HT1080 (cell line): ENCODE measurements at regions not wholly inside any gene's neighbourhood (a gene's known extent, or its start where the extent isn't known, plus 50 kb on each side); places are given as distances from the start of the nearest gene placed in this dataset.
A peak's percentile ranks its signal among the peaks of the same experiment; 100 is the strongest.
"Not testable (repeated sequence)": the region's sequence is repeated elsewhere in the genome, so short reads cannot be mapped to it uniquely, and the experiment has no call there.

Source experiments
- DNase-seq: peaks from one replicate; pipeline ENCODE4 v3.0.0-alpha.2; 2015; ENCODE audit warnings: low read depth

DNA sequence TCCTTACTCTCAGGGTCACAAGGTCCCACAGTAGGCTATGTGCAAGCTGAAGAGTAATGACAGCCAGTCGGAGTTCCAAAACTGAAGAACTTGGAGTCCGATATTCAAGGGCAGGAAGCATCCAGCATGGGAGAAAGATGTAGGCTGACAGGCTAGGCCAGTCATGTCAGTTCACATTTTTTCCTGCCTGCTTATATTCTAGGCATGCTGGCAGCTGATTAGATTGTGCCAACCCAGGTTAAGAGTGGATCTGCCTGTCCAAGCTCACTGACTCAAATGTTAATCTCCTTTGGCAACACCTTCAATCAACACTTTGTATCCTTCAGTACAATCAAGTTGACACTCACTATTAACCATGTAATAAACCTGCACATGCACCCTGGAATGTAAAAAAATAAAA, 960.9 kb upstream of the HS3ST1 start:
- no peak for DNase-seq

DNA sequence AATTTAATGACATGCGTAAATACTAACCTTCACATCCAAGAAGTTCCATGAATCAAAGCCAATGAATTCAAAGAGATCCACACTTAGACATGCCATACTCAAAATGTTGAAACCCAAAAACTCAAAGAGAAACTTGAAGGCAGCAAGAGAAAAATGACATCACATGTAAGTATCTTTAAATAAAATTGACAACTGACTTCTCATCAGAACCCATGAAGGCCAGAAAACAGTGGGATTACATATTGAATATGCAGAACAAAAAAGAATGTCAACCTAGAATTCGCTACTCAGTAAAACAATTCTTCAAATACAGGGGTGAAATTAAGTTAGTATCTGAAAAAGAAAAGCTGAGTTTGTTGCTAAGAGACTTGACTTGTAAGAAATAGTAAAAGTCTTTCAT, 953.9 kb upstream of the HS3ST1 start:
- no peak for DNase-seq

DNA sequence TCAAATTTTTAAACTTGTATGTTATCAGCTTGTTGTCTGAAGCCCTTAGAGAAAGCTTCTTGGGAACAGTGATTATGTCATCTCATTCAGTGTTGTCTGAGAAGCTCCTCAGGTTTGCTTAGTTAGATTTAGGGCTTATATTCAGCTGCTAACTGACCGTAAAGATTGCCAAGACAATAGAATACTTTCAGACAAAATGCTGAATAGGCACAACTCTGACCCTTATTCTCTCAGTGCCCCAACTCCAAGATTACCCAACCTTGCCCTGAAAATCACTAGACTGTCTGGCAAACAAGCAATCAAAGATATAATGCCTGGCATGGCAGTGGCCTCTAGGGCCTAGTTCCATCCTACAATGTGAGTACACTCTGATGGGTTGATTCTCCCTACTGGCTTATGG, 950.5 kb upstream of the HS3ST1 start:
- no peak for DNase-seq

DNA sequence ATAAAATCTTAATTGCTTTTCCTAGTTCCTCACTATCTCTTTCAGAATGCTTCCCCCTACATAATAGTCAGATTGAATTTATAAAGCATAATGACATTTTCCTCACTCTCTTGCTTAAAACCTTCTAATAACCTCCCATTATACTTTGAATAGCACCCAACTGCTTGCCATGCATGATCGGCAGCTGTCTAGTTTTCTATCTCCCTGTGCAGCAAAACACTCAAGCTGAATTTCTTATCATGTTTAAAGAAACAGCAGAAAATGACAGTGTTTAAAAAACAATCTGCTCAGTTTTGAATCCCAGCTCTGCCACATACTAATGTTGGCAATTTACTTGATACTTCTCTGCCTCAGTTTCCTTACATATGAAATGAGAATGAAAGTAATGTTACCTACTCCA, 947.1 kb upstream of the HS3ST1 start:
- no peak for DNase-seq

DNA sequence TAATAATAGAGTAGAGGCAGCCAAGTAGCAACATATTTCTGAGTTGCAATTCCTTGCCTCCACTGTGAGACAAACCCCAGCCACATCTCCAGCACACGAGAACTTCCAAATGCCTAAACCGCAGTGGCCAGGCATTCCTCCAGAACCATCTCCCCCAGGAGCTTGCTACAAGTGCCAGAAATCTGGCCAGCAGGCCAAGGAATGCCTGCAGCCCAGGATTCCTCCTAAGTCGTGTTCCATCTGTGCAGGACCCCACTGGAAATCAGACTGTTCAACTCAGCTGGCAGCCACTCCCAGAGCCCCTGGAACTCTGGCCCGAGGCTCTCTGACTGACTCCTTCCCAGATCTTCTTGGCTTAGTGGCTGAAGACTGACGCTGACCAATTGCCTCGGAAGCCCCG, 937.2 kb upstream of the HS3ST1 start:
- DNase-seq: not testable (repeated sequence)

DNA sequence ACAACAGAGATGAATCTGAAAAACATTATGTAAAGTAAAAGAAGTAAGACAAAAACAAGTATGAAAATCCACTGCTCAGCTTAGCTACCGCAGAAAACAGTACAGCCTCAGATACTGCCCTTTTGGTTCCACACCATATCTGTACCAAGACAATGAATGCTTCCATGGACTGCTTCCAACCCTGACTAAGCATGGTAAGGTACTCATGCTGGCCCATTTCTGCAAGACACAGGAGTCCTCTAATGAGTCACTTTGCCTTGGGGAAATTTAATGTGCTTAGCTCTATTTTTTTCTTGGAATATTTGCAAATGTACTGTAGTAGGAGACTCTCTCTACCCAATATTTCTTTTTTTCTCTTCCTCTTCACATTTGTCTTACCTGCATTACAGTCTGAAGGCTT, 931.7 kb upstream of the HS3ST1 start:
- DNase-seq: peak; percentile 72

DNA sequence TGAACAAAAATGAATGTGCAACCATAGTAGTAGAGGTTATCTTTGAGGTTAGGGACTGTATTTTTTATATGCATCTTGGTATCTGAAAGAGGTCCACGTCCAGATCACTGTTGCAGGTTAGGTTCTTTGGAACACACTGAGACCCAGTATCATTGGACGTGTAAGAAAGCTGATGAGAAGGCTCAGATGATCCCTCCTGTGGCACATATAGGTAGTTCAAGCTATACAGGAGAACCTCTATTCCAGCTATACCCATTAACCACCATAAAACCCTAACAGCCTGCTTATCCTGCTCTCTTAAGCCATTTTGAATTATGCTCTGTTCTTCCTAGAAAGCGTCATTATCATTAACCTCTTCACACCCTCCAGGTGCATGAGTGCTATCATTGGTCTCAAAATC, 930.7 kb upstream of the HS3ST1 start:
- no peak for DNase-seq

DNA sequence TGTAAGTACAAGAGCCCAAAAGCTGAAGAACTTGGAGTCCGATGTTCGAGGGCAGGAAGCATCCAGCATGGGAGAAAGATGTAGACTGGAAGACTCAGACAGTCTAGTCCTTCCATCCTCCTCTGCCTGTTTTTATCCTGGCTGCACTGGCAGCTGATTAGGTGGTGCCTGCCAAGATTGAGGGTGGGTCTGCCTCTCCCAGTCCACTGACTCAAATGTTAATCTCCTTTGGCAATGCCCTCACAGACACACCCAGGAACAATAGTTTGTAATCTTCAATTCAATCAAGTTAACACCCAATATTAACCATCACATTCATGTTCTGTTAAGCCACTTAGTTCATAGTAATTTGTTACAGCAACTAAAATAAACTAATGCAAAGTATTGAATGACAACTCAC, 904.4 kb upstream of the HS3ST1 start:
- DNase-seq: not testable (repeated sequence)

DNA sequence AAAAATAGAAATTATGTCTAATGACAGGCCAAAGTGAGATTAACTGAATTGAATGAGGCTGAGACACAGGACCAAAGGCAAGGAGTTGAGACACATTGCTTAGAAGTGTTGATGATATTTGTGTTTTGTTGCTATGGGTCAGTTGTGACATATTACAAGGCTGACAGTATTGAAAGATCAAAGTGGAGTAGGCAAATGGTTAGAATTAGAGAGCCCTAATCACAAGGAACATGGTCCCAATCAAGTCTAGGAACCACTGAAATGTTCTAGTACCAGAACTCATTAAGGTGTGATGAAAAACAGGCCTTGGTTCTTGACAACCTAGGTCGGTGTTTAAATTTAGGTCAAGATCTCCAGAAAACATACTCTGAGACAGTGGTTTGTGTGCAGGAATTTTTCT, 896.3 kb upstream of the HS3ST1 start:
- no peak for DNase-seq

DNA sequence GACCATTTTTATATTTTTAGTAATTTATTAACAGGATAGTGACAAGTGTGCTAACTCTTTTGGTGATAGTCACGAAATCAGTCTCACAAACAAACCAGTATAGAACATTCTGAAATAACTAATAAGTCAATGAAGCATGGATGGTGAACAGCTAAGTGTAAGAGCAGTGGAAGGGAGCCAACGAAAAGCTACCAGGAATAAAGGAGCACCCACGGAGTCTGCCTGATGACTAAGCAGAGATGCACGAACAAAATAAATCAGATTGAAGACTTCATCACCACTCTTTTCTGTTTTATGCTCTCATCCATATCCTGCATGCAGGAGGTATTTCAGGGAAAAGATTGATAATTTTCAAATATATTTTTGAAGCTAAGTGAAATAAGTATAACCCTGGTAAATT, 891.1 kb upstream of the HS3ST1 start:
- peak; percentile 37 for DNase-seq

DNA sequence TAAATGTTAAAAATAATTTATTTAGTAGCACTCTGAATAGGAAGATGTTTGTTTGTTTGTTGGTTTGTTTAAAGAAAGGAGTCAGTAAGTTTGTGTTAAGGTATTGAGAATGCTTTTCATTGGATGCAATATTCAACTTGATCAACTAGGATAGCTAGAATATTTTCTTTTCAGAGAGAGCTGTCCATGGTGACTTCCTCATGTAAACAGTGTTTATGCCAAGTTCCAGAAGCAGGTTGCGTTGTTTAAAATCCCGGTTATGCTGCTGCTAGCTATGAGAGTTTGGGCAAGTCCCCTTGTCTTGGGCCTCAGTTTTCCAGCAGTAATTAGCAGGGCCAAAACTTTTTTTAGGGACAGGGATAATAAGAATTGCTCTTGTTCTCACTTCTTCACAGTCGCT, 876.2 kb upstream of the HS3ST1 start:
- no peak for DNase-seq

DNA sequence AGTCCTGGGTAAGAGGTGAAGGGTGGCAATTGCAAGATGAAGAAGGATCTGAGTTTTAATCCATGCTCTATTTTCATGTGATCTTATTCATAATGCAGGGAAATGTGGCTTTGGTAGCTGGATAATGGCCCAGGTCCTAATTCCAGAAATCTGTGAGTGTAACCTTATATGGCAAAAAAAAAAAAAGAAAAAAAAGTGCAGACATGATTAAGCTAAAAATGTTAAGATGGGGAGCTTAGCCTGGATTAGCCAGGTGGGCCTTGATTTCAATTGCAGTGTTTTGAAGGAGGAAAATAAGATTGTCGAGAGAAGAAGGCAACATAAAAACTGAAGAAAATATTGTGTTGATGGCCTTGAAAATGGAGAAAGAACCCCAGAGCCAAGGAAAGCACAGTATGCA, 867.7 kb upstream of the HS3ST1 start:
- DNase-seq: no peak

DNA sequence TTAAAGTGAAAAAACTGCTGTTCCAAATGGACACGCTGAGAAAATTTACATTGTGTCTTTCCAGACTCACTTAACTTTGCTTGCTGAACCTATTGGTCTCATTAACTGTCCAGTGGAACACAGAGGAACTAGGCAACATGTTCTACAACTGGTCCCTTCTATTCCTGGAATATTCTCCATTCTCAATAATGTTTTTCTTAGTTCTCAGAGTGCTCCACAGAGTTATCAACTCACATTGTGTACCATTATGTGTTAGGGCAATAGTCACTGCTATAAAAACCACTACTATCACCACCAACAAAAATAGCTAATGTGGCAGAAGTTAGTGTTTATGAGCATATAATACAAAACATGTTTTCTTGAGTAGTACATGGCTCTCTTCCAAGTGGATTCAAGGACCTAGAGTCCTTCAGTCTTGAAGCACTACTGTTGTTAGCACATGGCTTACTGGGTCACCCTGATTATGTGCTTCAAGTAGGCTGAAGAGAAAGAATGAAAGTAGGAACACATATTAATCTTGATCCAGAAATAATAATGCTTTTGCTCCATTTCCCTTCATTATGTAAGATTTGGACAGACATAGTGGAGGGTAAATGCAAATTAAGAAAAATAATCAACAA, 865.3 kb upstream of the HS3ST1 start:
- DNase-seq: no peak

DNA sequence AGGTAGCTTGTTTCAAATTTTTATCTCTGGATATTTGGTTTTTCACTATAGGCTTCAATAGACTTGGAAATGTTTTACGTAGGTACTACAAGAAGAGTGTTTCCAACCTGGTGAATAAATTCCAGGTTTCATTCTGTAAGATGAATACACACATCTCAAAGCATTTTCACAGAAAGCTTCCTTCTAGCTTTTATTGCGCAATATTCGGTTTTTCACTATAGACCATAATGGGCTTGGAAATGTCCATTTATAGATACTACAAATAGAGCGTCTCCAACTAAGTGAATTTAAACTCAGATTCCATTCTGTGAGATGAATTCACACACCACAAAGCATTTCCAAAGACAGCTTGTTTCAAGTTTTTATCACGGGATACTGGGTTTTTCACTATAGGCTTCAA, 857.7 kb upstream of the HS3ST1 start:
- no peak for DNase-seq

DNA sequence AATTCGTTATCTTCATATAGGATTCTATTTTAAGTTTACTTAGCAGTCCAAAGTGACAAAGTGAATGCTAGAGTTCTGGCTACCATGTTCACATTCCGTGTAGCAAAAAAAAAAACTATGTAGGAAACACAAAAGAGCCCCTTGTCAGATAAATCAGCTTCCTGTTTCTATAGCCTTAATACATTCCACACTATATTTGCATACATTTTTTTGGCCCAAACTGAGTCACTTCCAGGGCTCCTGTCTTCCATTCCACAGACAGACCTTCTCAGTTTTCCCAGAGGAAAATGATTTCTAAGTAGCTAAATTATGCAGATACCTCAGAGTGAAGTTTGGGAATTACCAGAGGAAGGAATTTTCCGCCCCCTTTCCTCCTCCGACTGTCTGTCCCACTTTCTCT, 841.9 kb upstream of the HS3ST1 start:
- DNase-seq: peak; percentile 47

DNA sequence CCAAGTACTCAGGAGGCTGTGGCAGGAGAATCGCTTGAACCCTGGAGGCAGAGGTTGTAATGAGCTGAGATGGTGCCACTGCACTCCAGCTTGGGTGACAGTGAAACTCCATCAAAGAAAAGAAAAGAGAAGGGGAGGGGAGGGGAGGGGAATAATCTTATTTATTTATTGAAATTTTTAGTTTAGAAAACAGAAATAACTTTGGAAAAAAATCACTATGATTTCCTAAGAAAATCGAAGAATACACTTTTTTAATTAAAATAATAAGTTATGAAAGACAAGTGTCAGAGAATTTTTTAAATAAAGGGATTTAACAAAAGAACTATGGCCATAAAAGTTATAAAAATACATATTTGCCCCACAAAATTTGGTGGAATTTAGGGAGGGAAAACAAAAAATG, 836.9 kb upstream of the HS3ST1 start:
- no peak for DNase-seq

DNA sequence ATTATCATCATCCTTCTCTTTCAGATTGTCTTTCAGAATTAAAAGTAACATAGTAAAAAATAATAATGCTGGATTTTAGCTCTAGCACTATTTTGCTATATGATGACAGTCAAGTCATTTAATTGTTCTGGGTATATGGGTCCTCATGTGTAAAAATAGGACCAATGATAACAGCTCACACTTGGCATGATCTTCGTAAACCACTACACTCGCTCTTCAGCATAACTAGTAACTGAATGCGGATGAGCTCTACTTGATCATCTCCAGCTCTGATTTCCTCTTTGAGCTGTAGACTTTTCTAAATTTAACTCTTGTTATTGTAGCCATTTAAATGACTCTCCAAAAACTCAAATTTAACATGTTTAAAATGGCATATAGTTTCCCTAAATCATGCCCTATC, 831.8 kb upstream of the HS3ST1 start:
- DNase-seq: no peak

DNA sequence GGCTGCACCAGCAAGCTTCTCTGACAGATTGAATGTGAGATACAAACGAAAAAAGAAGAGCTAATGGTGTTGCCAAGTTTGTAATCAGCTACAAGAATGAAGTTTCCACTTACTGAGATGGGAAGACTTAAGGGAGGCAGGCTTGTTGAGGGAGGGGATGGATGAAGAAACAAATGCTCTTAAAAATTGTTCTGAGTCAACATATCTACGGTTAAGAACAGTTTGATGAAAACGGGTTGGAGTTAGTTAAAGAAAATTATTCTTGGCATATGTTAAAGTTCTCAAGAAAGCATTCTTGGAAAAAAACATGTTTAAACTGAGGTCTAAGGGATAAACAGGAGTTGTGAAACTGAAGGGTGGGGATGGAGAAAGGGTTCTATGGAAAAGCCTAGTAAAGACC, 816.3 kb upstream of the HS3ST1 start:
- DNase-seq: no peak

DNA sequence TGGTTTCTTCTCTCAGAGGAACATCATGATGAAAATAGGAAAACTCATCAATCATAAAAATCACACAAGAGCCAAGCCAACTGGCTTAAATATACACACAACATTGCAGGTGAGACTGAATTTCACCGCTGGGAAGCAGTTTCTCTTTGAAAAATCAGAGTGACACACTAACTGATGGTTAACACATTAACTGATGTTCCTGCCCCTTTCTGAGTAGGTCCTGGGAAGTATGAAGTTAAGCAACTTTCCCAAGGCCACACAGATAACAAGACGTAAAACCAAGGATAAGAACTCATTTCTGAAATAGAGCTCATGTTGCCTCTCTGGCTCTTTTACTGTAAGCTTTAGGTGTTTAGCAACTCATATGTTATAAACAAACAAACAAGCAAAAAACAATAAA, 813.7 kb upstream of the HS3ST1 start:
- no peak for DNase-seq

DNA sequence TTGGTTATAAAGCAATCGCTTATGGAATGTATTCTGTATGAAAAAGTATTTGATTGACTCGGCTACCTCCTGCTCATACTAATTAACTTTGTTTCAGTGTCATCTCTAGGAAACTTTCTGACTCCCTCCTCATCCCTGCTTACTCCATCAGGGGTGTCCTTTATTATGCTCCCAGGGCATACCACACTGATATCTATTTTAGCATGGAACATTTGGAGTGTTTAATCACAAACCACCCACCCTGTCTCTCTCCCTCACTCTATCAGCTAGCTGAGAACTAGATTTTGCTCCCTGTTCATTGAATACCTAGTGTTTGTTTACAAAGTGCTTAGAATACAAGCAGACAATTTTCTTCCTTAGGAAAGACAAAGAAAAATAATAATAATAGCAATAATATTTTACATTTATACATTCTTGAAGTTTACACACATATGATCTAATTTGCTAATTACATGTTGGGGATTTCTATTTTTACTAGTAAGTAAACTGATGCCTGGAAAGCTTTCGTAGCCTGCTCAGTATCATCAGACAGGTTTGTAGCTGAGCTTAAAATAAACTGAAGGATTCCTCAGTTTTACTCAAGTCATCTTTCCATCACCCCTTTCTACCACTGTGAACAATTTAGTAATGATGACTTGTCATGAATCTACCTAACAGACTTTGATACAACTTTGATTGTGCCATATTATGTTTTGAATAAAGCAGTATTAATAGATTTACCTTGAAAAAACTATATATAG, 811.4 kb upstream of the HS3ST1 start:
- DNase-seq: no peak

DNA sequence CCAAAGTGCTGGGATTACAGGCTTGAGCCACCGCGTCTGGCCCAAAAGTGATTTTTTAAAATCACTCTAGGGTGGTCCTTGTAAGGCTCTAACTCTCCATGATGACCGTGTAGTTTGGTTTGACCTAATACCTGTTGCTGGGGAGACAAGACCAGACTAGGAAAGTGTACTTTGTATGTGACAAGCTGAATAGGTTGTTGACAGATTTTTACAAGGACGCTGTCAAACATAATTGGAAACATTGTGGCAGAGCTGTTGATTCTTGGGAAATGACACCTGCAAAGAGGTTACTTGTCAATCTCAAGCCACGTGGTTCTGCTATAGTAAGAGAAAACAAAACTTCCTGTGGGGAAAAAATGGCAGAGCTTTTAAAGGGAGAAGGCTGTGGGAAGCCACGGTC, 802.4 kb upstream of the HS3ST1 start:
- no peak for DNase-seq

DNA sequence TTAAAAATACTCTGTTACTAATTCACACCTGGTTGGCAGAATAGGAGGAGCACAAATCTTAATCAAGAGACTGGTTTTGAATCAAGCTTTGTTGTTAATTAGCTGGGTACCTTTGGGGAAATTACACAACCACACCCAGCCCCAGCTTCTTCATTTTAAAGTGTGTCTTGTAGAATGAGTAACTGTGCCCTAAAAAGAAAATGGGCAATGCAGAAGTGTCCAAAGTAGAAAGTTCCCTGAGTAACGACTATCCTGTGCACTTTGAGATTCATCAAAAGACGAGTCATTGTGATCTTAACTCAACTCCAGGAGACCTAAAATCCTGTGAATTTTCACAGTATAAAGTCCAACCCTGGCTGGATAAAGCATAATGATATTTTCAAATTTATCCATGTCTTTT, 792.3 kb upstream of the HS3ST1 start:
- no peak for DNase-seq

DNA sequence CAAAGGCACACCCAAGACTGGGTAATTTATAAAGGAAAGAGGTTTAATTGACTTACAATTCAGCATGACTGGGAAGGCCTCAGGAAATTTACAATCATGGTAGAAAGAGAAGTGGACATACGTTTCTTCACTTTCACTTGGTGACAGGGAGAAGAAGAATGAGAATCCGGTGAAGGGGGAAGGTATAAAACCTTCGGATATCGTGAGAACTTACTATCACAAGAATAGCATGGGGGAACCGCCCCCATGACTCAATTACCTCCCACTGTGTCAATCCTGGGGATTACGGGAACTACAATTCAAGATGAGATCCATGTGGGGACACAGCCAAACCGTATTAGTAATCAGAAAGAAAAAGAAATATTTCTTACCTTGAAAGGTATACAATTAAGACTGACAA, 782.9 kb upstream of the HS3ST1 start:
- DNase-seq: peak; percentile 74

DNA sequence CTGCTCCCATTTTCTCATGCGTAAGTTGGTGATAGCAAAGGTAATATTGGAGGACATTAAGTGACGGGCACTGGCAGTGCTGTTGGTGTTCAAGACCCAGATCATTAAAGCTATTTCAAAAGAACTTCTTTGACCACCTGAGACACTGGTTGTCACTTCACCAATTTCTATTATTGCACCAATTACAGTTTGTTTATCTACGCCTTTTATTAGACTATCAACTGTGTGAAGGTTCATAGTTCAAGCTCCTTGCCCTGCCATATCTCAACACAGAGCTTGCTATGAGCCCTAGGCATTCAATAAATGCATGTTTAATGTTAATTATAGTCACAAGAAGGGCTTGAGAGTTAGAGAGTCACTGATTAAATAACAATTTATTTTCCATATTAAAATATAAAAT, 778.7 kb upstream of the HS3ST1 start:
- DNase-seq: no peak
